SK-N-SH (cell line): ENCODE measurements at regions not wholly inside any gene's neighbourhood (a gene's known extent, or its start where the extent isn't known, plus 50 kb on each side); places are given as distances from the start of the nearest gene placed in this dataset.

ENCODE experiments used
- EZH2phosphoT487 ChIP-seq: fragments of 200-600 bp; sonication (generic); IDR thresholded peaks from 2 replicates; pipeline ENCODE4 v1.6.1; 2017; ENCODE audit warnings: low read depth, mixed run types, mild to moderate bottlenecking, antibody characterized with exemption, moderate library complexity, borderline replicate concordance
- GABPA ChIP-seq: IDR thresholded peaks from 2 replicates; pipeline ENCODE4 v1.4.0; 2012; ENCODE audit warnings: low read depth, mild to moderate bottlenecking
- JUND ChIP-seq: IDR thresholded peaks from 2 replicates; pipeline ENCODE4 v1.4.0; 2012
- RAD21 ChIP-seq: IDR thresholded peaks from 2 replicates; pipeline ENCODE4 v1.6.1; 2012; ENCODE audit warnings: mild to moderate bottlenecking, low read length
- TCF12 ChIP-seq: IDR thresholded peaks from 2 replicates; pipeline ENCODE4 v1.4.0; 2012
- TEAD4 ChIP-seq: IDR thresholded peaks from 2 replicates; pipeline ENCODE4 v1.4.0; 2012; ENCODE audit warnings: mild to moderate bottlenecking, borderline replicate concordance; ENCODE audit not compliant: insufficient read depth
- TF ChIP-seq, protein P1 (sequence below): IDR thresholded peaks from 2 replicates; pipeline ENCODE4 v1.4.0; 2012; ENCODE audit warnings: low read depth, borderline replicate concordance
- TF ChIP-seq, protein P2 (sequence below): fragments of 200-600 bp; sonication (generic); IDR thresholded peaks from 2 replicates; pipeline ENCODE4 v1.6.1; 2017; ENCODE audit warnings: antibody characterized with exemption, mild to moderate bottlenecking, moderate library complexity
- TF ChIP-seq, protein P3 (sequence below): IDR thresholded peaks from 2 replicates; pipeline ENCODE4 v1.6.1; 2012; ENCODE audit warnings: mild to moderate bottlenecking, low read depth, low read length, moderate library complexity

DNA sequence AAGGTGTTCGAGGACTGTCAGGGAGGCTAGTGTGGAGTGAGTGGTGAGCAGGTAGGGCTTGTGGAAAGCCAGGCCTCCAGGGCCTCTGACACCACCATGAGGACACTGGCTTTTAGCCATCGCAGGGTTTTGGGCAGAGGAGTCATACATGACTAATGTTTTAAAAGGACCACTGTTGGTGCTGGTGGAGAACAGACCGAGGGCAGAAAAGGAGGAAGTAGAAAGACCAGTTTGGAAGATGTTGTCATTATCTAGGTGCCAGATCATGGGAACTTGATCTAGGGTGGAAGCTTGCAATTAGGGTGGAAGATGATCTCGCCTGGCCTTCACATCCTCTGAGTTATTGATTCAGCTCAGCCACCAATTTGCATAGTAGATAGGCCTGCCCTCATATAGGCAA is 144.2 kb downstream of the C12orf75 start:
- TF ChIP-seq RAD21, result no peak
- no peak for TF ChIP-seq GABPA
- TF ChIP-seq, protein P1, sequence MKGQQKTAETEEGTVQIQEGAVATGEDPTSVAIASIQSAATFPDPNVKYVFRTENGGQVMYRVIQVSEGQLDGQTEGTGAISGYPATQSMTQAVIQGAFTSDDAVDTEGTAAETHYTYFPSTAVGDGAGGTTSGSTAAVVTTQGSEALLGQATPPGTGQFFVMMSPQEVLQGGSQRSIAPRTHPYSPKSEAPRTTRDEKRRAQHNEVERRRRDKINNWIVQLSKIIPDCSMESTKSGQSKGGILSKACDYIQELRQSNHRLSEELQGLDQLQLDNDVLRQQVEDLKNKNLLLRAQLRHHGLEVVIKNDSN, result no peak
- no peak for TF ChIP-seq TEAD4
- TF ChIP-seq, protein P2, sequence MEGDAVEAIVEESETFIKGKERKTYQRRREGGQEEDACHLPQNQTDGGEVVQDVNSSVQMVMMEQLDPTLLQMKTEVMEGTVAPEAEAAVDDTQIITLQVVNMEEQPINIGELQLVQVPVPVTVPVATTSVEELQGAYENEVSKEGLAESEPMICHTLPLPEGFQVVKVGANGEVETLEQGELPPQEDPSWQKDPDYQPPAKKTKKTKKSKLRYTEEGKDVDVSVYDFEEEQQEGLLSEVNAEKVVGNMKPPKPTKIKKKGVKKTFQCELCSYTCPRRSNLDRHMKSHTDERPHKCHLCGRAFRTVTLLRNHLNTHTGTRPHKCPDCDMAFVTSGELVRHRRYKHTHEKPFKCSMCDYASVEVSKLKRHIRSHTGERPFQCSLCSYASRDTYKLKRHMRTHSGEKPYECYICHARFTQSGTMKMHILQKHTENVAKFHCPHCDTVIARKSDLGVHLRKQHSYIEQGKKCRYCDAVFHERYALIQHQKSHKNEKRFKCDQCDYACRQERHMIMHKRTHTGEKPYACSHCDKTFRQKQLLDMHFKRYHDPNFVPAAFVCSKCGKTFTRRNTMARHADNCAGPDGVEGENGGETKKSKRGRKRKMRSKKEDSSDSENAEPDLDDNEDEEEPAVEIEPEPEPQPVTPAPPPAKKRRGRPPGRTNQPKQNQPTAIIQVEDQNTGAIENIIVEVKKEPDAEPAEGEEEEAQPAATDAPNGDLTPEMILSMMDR, result no peak
- TF ChIP-seq JUND, result no peak
- TF ChIP-seq, protein P3, sequence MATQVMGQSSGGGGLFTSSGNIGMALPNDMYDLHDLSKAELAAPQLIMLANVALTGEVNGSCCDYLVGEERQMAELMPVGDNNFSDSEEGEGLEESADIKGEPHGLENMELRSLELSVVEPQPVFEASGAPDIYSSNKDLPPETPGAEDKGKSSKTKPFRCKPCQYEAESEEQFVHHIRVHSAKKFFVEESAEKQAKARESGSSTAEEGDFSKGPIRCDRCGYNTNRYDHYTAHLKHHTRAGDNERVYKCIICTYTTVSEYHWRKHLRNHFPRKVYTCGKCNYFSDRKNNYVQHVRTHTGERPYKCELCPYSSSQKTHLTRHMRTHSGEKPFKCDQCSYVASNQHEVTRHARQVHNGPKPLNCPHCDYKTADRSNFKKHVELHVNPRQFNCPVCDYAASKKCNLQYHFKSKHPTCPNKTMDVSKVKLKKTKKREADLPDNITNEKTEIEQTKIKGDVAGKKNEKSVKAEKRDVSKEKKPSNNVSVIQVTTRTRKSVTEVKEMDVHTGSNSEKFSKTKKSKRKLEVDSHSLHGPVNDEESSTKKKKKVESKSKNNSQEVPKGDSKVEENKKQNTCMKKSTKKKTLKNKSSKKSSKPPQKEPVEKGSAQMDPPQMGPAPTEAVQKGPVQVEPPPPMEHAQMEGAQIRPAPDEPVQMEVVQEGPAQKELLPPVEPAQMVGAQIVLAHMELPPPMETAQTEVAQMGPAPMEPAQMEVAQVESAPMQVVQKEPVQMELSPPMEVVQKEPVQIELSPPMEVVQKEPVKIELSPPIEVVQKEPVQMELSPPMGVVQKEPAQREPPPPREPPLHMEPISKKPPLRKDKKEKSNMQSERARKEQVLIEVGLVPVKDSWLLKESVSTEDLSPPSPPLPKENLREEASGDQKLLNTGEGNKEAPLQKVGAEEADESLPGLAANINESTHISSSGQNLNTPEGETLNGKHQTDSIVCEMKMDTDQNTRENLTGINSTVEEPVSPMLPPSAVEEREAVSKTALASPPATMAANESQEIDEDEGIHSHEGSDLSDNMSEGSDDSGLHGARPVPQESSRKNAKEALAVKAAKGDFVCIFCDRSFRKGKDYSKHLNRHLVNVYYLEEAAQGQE, result no peak
- TF ChIP-seq TCF12, result peak; percentile 35; the same call in 1 of the 2 replicates
- TF ChIP-seq EZH2phosphoT487, result no peak
